GM19025 (cell line): ENCODE measurements at regions not wholly inside any gene's neighbourhood (a gene's known extent, or its start where the extent isn't known, plus 50 kb on each side); places are given as distances from the start of the nearest gene placed in this dataset.

Source experiments
- ATAC-seq: cut with Tn5 transposase; IDR thresholded peaks from one replicate; pipeline ENCODE4 v1.9.1; 2021; ENCODE audit warnings: mild to moderate bottlenecking, low read depth, moderate library complexity; ENCODE audit not compliant: unreplicated experiment

GRCh38 chr10:105953056-105953455 lies 1211.5 kb downstream of the SORCS1 start:
- ATAC-seq: no peak

- ATAC-seq: peak; percentile 81
Observed at GRCh38 chr10:105952153-105952552, 1212.4 kb downstream of the SORCS1 start.

- no peak for ATAC-seq
Observed at GRCh38 chr10:105950410-105950809, 1214.1 kb downstream of the SORCS1 start.

GRCh38 chr10:105949721-105950120 lies 1214.8 kb downstream of the SORCS1 start:
- no peak for ATAC-seq

GRCh38 chr10:105925045-105925785 lies 1239.3 kb downstream of the SORCS1 start:
- ATAC-seq: no peak

- ATAC-seq: no peak
Observed at GRCh38 chr10:105921348-105921747, 1243.2 kb downstream of the SORCS1 start.

- ATAC-seq: no peak
Observed at GRCh38 chr10:105914432-105914831, 1250.1 kb downstream of the SORCS1 start.

- no peak for ATAC-seq
Observed at GRCh38 chr10:105908701-105909100, 1255.8 kb downstream of the SORCS1 start.

- no peak for ATAC-seq
Observed at GRCh38 chr10:105885495-105885894, 1244.4 kb downstream of the SORCS3 start.

GRCh38 chr10:105879401-105879800 lies 1238.3 kb downstream of the SORCS3 start:
- no peak for ATAC-seq

GRCh38 chr10:105875050-105875449 lies 1234.0 kb downstream of the SORCS3 start:
- no peak for ATAC-seq

GRCh38 chr10:105872665-105873064 lies 1231.6 kb downstream of the SORCS3 start:
- no peak for ATAC-seq

GRCh38 chr10:105868935-105869334 lies 1227.8 kb downstream of the SORCS3 start:
- ATAC-seq: no peak

GRCh38 chr10:105864854-105865253 lies 1223.8 kb downstream of the SORCS3 start:
- ATAC-seq: no peak

- ATAC-seq: no peak
Observed at GRCh38 chr10:105857268-105858264, 1216.5 kb downstream of the SORCS3 start.

- ATAC-seq: no peak
Observed at GRCh38 chr10:105855791-105856190, 1214.7 kb downstream of the SORCS3 start.

GRCh38 chr10:105844676-105845570 lies 1203.8 kb downstream of the SORCS3 start:
- ATAC-seq: no peak

GRCh38 chr10:105844241-105844640 lies 1203.2 kb downstream of the SORCS3 start:
- no peak for ATAC-seq

- peak; percentile 49 for ATAC-seq
Observed at GRCh38 chr10:105843786-105844185, 1202.7 kb downstream of the SORCS3 start.

GRCh38 chr10:105840288-105840770 lies 1199.2 kb downstream of the SORCS3 start:
- no peak for ATAC-seq
